SH-SY5Y (cell line): ENCODE measurements at regions not wholly inside any gene's neighbourhood (a gene's known extent, or its start where the extent isn't known, plus 50 kb on each side); places are given as distances from the start of the nearest gene placed in this dataset.

ENCODE experiments used
- GATA2 ChIP-seq: IDR thresholded peaks from 2 replicates; pipeline ENCODE4 v1.6.1; 2011; ENCODE audit warnings: mild to moderate bottlenecking, low read depth, low read length
- GATA3 ChIP-seq: IDR thresholded peaks from 2 replicates; pipeline ENCODE4 v1.6.1; 2011; ENCODE audit warnings: low read depth, mild to moderate bottlenecking, low read length, moderate library complexity

- TF ChIP-seq GATA3 (no peak), GATA2 (no peak)
These were observed 102.8 kb upstream of the CCL1 start for GRCh38 chr17:34465789-34466188.
